ENCODE measurements at regions not wholly inside any gene's neighbourhood (a gene's known extent, or its start where the extent isn't known, plus 50 kb on each side); places are given as distances from the start of the nearest gene placed in this dataset.
"Not testable (repeated sequence)": the region's sequence is repeated elsewhere in the genome, so short reads cannot be mapped to it uniquely, and the experiment has no call there.

- no peak for DNase-seq (ENCODE audit: low read depth in 2 of 2)
Measured at GRCh38 chr10:55242544-55242943, 441.5 kb upstream of the PCDH15 start.

- DNase-seq (ENCODE audit: low read depth in 2 of 2), result no peak
Measured at GRCh38 chr10:55237462-55237861, 436.4 kb upstream of the PCDH15 start.

- no peak for DNase-seq (ENCODE audit: low read depth in 2 of 2)
Measured at GRCh38 chr10:55233505-55233904, 432.5 kb upstream of the PCDH15 start.

GRCh38 chr10:55233090-55233489 lies 432.1 kb upstream of the PCDH15 start:
- DNase-seq (ENCODE audit: low read depth in 2 of 2), result no peak

- DNase-seq (ENCODE audit: low read depth in 2 of 2), result no peak
Measured at GRCh38 chr10:55232553-55232952, 431.5 kb upstream of the PCDH15 start.

- DNase-seq (ENCODE audit: low read depth in 2 of 2), result no peak
Measured at GRCh38 chr10:55227967-55228366, 426.9 kb upstream of the PCDH15 start.

GRCh38 chr10:55224007-55224781 lies 423.2 kb upstream of the PCDH15 start:
- DNase-seq (ENCODE audit: low read depth in 2 of 2), result no peak

GRCh38 chr10:55223352-55223751 lies 422.3 kb upstream of the PCDH15 start:
- no peak for DNase-seq (ENCODE audit: low read depth in 2 of 2)

GRCh38 chr10:55220975-55221374 lies 419.9 kb upstream of the PCDH15 start:
- no peak for DNase-seq (ENCODE audit: low read depth in 2 of 2)

- no peak for DNase-seq (ENCODE audit: low read depth in 2 of 2)
Measured at GRCh38 chr10:55215699-55216098, 414.7 kb upstream of the PCDH15 start.

- DNase-seq (ENCODE audit: low read depth in 2 of 2), result no peak
Measured at GRCh38 chr10:55214608-55215007, 413.6 kb upstream of the PCDH15 start.

- no peak for DNase-seq (ENCODE audit: low read depth in 2 of 2)
Measured at GRCh38 chr10:55212051-55212450, 411.0 kb upstream of the PCDH15 start.

GRCh38 chr10:55203874-55204273 lies 402.8 kb upstream of the PCDH15 start:
- no peak for DNase-seq (ENCODE audit: low read depth in 2 of 2)

- DNase-seq (ENCODE audit: low read depth in 2 of 2), result no peak
Measured at GRCh38 chr10:55203319-55203718, 402.3 kb upstream of the PCDH15 start.

- no peak for DNase-seq (ENCODE audit: low read depth in 2 of 2)
Measured at GRCh38 chr10:55200020-55200419, 399.0 kb upstream of the PCDH15 start.

GRCh38 chr10:55191236-55191860 lies 390.3 kb upstream of the PCDH15 start:
- DNase-seq (ENCODE audit: low read depth in 2 of 2), result no peak

- DNase-seq (ENCODE audit: low read depth in 2 of 2), result no peak
Measured at GRCh38 chr10:55183993-55184392, 383.0 kb upstream of the PCDH15 start.

- no peak for DNase-seq (ENCODE audit: low read depth in 2 of 2)
Measured at GRCh38 chr10:55180357-55180756, 379.3 kb upstream of the PCDH15 start.

- DNase-seq (ENCODE audit: low read depth in 2 of 2), result no peak
Measured at GRCh38 chr10:55174419-55174818, 373.4 kb upstream of the PCDH15 start.

- DNase-seq (ENCODE audit: low read depth in 2 of 2), result no peak
Measured at GRCh38 chr10:55169493-55169892, 368.5 kb upstream of the PCDH15 start.

- no peak for DNase-seq (ENCODE audit: low read depth in 2 of 2)
Measured at GRCh38 chr10:55168343-55168742, 367.3 kb upstream of the PCDH15 start.

- no peak for DNase-seq (ENCODE audit: low read depth in 2 of 2)
Measured at GRCh38 chr10:55163388-55163979, 362.5 kb upstream of the PCDH15 start.

GRCh38 chr10:55162321-55162720 lies 361.3 kb upstream of the PCDH15 start:
- DNase-seq (ENCODE audit: low read depth in 2 of 2), result not testable (repeated sequence)
